OCI-LY3 (cell line): ENCODE measurements at regions not wholly inside any gene's neighbourhood (a gene's known extent, or its start where the extent isn't known, plus 50 kb on each side); places are given as distances from the start of the nearest gene placed in this dataset.

ENCODE experiments used
- H2AFZ ChIP-seq: fragments of 200-600, 300-600 bp; shearing (Covaris generic); 2 replicates; pipeline ENCODE4 v1.6.0; 2014; ENCODE audit warnings: antibody characterized with exemption, low read depth, low read length
- H3K27ac ChIP-seq: fragments of 200-600, 300-600 bp; sonication (generic); 2 replicates; pipeline ENCODE4 v1.5.1; 2014; ENCODE audit warnings: mild to moderate bottlenecking, low read length, moderate library complexity, mixed read lengths
- H3K27me3 ChIP-seq: fragments of 200-600, 300-600 bp; sonication (generic); 2 replicates; pipeline ENCODE4 v1.6.1; 2014; ENCODE audit warnings: low read depth, low read length, mixed read lengths
- H3K36me3 ChIP-seq: fragments of 200-600, 300-600 bp; sonication (generic); replicated peaks from 2 replicates; pipeline ENCODE3; 2014; ENCODE audit warnings: low read depth, low read length, mixed read lengths
- H3K4me1 ChIP-seq: fragments of 300-600, 200-600 bp; sonication (generic); 2 replicates; pipeline ENCODE4 v1.6.1; 2014; ENCODE audit warnings: low read length, mixed read lengths
- H3K4me2 ChIP-seq: fragments of 200-600, 300-600 bp; sonication (generic); 2 replicates; pipeline ENCODE4 v1.6.1; 2014; ENCODE audit warnings: low read length, mixed read lengths
- H3K4me3 ChIP-seq: fragments of 300-600, 200-600 bp; sonication (generic); 2 replicates; pipeline ENCODE4 v1.5.1; 2014; ENCODE audit warnings: antibody characterized with exemption, mild to moderate bottlenecking, low read length, moderate library complexity
- H3K79me2 ChIP-seq: fragments of 300-600, 200-600 bp; shearing (Covaris generic); 2 replicates; pipeline ENCODE4 v1.6.1; 2014; ENCODE audit warnings: mild to moderate bottlenecking, low read length, mixed read lengths
- H3K9ac ChIP-seq: fragments of 300-600, 200-600 bp; shearing (Covaris generic); 2 replicates; pipeline ENCODE4 v1.6.0; 2014; ENCODE audit warnings: mild to moderate bottlenecking, low read length, moderate library complexity
- H3K9me3 ChIP-seq: fragments of 200-600, 300-600 bp; shearing (Covaris generic); 2 replicates; pipeline ENCODE4 v1.6.1; 2014; ENCODE audit warnings: low read length, mixed read lengths; ENCODE audit not compliant: insufficient read depth
- H4K20me1 ChIP-seq: fragments of 200-600, 300-600 bp; sonication (generic); 2 replicates; pipeline ENCODE4 v1.6.1; 2016; ENCODE audit warnings: low read length, mixed read lengths; ENCODE audit not compliant: insufficient read depth
- CTCF ChIP-seq: fragments of 200-600, 300-600 bp; sonication (generic); IDR thresholded peaks from 2 replicates; pipeline ENCODE4 v1.5.1; 2014; ENCODE audit warnings: antibody characterized with exemption, low read length, low read depth
- EZH2phosphoT487 ChIP-seq: fragments of 200-600 bp; shearing (Covaris generic); IDR thresholded peaks from 2 replicates; pipeline ENCODE4 v1.6.1; 2018; ENCODE audit warnings: antibody characterized with exemption, mixed run types, low read depth

DNA sequence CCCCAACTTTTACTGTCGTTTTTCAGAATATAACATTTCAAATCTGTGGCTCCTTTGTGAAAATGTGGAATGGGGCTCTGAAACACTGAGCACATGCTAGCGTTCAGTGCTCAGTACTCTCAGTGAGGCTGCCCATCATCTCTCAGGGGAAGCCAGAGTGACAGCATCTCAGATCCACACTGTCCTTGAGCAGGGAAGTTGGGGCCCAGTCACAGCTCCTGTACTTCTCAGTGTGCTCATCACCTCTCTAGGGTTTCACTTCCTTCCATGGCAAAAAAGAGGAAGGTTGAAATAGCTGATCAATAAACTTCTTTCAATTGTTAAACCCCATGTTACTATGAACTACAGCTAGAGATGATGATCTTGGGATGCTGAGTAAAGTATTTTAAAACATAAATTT, 565.9 kb upstream of the SPRY2 start:
- Histone ChIP-seq H3K9me3 (0 out of 2 replicates have a peak, but pooled peaks cover 2% of the 10 kb centered on the region), H3K4me1 (peaks cover 6% of the 10 kb centered on the region; the same call in 1 of the 2 replicates), H3K79me2 (no peaks in the 10 kb centered on the region), H3K27me3 (no peaks in the 10 kb centered on the region), H3K9ac (no peak overlapping the region), H3K4me3 (no peak overlapping the region), H4K20me1 (no peaks in the 10 kb centered on the region), H3K27ac (no peak overlapping the region), H3K4me2 (no peak overlapping the region), H3K36me3 (no peaks in the 10 kb centered on the region), H2AFZ (no peak overlapping the region)
- TF ChIP-seq EZH2phosphoT487 (no peak), CTCF (no peak)

GRCh38 chr13:80904386-80904785, 563.5 kb upstream of the SPRY2 start:
- Histone ChIP-seq H4K20me1 (no peaks in the 10 kb centered on the region), H3K4me1 (peaks cover 6% of the 10 kb centered on the region; the same call in 1 of the 2 replicates), H3K4me3 (no peak overlapping the region), H3K27ac (no peak overlapping the region), H3K79me2 (no peaks in the 10 kb centered on the region), H3K9me3 (0 out of 2 replicates have a peak, but pooled peaks cover 2% of the 10 kb centered on the region), H3K4me2 (no peak overlapping the region), H3K36me3 (no peaks in the 10 kb centered on the region), H2AFZ (no peak overlapping the region), H3K27me3 (no peaks in the 10 kb centered on the region), H3K9ac (no peak overlapping the region)
- no peak for TF ChIP-seq CTCF
- TF ChIP-seq EZH2phosphoT487 = no peak

GRCh38 chr13:80903911-80904310, 563.0 kb upstream of the SPRY2 start:
- Histone ChIP-seq H3K27me3 (no peaks in the 10 kb centered on the region), H3K4me1 (peaks cover 6% of the 10 kb centered on the region; the same call in 1 of the 2 replicates), H3K4me3 (no peak overlapping the region), H3K36me3 (no peaks in the 10 kb centered on the region), H4K20me1 (no peaks in the 10 kb centered on the region), H3K27ac (no peak overlapping the region), H3K9me3 (0 out of 2 replicates have a peak, but pooled peaks cover 2% of the 10 kb centered on the region), H3K4me2 (no peak overlapping the region), H3K79me2 (no peaks in the 10 kb centered on the region), H3K9ac (no peak overlapping the region), H2AFZ (no peak overlapping the region)
- no peak for TF ChIP-seq CTCF
- TF ChIP-seq EZH2phosphoT487 = no peak

DNA sequence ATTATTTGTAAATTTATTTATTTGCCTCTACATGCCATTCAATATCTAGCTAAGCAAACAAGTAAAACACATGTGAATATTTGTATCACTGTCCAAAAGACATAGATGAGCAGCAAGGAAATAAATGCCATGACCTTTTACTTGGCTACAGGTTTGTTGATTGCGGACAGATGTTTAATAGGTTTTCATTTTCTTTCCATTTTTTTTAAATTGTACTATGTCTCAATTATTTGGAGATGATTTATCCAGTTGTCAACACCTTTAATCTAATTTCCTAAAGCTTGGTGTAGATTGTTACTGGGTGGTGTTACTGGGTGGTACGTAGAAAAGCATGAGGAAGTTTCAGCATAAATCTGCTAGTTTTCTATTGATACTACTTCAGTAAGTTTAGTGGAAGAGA, 560.6 kb upstream of the SPRY2 start:
- H2AFZ ChIP-seq = no peak overlapping the region
- H3K9ac ChIP-seq = no peak overlapping the region
- H3K36me3 ChIP-seq = no peaks in the 10 kb centered on the region
- no peak overlapping the region for H3K27ac ChIP-seq
- TF ChIP-seq CTCF (no peak), EZH2phosphoT487 (no peak)
- H3K9me3 ChIP-seq = no peaks in the 10 kb centered on the region
- no peaks in the 10 kb centered on the region for H3K4me1 ChIP-seq
- H4K20me1 ChIP-seq = no peaks in the 10 kb centered on the region
- H3K4me2 ChIP-seq = no peak overlapping the region
- no peaks in the 10 kb centered on the region for H3K27me3 ChIP-seq
- H3K4me3 ChIP-seq = no peak overlapping the region
- no peaks in the 10 kb centered on the region for H3K79me2 ChIP-seq
